Activated CD8-positive, alpha-beta memory T cell treated with anti-CD3 and anti-CD28 coated beads for 4 hours (primary cell): ENCODE measurements at regions not wholly inside any gene's neighbourhood (a gene's known extent, or its start where the extent isn't known, plus 50 kb on each side); places are given as distances from the start of the nearest gene placed in this dataset.

Experiments
- DNase-seq, 2 donors: peaks; one replicate each; pipeline ENCODE4 v3.0.0-alpha.2; 2020; ENCODE audit warnings: low read depth in 2 of 2

DNA sequence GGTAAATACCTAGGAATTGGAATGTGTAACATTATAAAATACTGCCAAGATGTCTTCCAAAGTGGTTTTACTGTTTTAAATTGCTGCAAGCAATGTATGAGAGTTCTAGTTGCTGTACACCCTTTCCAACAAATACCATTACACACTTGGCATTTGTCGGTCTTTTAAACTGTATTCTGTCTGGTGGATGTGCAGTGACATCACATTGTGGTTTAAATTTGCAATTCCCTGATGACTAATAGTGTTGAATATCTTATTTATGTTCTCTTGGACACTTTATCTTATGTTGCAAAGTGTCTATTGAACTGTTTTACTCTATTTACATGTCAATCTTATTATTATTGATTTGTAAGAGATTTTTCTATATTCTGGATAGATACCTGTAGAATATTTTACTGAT, 561.2 kb upstream of the B3GALT2 start:
- DNase-seq: no peak

- no peak for DNase-seq
Measured at GRCh38 chr1:193741228-193741627, 554.8 kb upstream of the B3GALT2 start.

DNA sequence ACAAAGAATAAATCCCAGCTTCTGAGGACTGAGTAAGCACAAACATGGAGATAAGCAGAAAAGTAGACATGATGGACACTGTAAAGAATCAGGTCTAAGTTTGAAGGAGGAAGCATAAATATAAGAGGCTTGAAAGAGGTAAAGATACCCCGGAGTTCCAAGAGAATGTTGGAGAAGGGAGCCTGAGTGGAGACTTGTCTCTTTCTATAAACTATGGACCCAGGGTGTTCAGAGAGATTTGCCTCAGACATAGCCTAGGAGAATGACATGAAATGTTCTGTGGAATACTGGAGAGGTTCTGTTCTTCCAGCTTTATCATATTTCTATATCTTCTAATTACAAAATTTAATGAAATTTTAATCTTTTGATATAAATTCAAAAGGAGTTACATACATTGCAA, 554.3 kb upstream of the B3GALT2 start:
- no peak for DNase-seq

DNA sequence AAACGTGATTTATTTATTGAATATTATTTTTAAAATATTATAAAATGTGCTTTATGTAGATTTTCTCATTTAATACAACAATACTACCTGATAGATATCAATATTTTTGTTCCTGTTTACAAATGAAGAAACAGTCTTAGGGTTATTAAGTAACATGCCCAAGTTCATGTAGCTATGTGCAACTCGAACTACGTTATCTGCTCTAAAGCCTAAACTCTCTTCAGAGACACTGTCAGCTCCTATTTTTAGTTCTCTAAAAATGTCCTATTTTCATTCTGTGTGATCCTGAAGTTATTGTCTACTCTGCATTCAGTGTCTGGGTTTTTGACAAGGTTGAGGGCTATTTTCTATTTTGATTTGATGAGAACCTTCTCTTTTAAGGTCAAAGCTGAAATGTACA, 550.1 kb upstream of the B3GALT2 start:
- no peak for DNase-seq

- no peak for DNase-seq
Measured at GRCh38 chr1:193733674-193734073, 547.3 kb upstream of the B3GALT2 start.

GRCh38 chr1:193730017-193730416, 543.6 kb upstream of the B3GALT2 start:
- no peak for DNase-seq

GRCh38 chr1:193729429-193729828, 543.0 kb upstream of the B3GALT2 start:
- no peak for DNase-seq

DNA sequence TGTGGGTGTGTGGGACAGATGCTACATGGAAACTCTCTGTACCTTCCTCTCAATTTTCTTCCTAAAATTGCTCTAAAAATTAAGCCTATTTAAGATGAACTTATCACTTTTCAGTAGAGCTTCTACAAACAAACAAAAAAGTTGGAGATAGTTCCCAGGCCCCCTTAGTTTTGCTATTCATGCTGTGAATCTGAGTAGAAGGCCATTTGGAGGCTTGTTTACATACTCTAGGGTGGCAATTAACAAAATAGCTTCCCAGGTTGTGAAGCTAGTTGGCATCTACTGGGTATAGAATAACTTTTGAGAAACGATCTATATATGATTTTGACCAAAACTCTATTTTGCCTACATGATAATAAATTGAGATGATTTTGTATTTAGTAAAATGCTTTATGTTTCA, 541.4 kb upstream of the B3GALT2 start:
- DNase-seq: no peak

DNA sequence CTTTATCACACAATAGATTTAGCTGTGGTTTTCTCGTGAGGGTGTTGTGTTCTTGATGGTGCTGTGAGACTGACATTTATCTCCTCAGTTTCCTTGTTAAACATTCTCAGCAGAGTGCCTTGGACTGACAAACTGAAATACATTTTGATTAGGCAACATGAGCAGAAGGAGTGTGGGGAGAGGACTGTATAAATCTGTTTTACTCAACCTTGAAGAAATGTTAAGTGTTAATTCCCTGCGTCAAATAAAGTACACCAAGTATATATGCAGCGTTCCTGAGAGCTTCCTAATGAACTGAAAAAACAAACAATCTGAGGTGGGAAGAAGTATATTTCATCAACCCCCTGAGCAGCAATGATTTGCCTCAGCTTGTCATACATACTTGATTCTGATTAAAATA, 540.3 kb upstream of the B3GALT2 start:
- DNase-seq: no peak

DNA sequence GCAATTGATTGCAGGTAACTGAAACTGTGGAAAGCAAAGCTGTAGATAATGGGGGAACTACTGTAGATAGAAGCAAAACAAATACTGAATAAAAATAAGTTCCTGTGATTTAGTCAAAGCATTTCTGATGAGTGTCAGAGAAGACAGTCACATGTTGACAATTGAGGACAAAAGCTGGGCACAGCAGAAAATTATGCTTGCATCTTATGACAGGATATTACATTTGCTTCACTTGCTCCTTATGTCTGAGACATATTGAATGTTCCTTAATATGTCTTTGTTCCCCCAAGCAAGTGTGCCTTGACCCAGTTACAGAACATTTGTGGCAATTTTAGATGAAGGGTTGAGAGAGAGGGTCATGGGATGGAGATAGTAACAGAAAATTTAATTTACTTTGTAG, 526.0 kb upstream of the B3GALT2 start:
- no peak for DNase-seq

DNA sequence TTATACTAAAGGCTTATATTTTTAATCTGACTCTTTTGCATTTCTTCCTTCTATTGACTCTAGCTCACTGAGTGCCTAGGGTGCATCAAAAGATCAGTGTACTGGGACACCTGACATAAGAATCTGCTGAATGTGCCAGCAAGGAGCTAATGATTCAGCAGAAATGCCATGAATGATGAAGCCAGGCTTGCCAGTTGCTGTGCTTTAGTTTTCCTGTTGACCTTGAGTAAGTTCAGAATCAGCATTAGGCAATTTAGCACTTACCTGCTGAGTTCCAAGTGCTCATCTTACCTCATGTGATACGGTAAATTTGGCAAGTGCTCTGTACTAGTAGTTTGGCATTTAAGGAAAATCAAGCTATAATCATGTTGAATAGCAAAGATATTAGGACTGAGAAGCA, 523.2 kb upstream of the B3GALT2 start:
- DNase-seq: no peak

DNA sequence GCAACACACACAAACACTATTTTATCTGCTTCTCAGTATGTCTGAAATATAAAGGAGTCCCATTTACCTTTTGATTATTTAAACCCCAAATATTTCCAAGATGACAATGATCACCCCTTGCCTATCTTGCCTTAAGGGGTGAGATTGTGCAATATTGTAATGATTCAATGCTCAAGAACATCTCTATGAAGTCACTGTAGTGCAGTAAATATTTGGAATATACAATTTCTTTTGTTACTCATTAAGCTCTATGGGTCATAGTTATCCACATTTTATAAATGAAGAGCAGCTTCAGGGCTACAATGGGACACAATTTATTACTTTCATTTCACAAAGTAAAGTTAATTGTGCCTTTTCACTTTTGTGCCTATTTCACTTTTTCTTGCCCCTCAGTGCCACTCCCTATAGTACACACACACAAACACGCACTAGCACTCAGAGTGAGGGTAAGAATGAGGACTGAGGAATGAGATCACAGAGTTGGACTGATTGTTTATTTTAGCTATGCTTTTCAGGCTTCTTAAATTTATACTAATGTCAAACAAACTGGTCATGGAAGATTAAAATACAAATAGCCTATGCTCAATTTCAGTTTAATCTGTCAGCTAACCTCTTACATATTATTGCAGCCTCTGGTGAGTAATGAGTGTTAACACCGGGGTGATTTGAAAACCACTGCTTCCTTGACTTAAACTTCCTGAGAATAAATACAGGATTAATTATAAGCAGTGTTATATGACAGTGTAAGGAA, 521.0 kb upstream of the B3GALT2 start:
- DNase-seq: no peak

DNA sequence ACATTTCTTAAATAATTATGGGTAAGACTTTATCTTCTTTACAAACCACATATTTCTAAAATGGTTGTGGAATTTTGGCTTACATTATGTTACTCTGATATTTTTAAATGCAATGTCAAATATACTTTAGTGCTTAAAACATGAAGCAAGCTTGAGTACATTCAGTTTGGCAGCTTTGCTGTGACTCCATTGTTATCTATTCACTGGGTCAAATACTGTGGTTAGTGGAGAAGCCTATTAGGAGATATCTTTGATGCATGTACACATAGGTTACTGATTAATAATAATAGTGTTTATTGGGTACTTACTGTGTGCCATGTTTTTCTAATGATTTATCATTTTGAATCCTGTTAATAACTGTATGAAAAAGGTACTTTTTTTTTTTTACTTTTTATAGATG, 520.4 kb upstream of the B3GALT2 start:
- DNase-seq: no peak

DNA sequence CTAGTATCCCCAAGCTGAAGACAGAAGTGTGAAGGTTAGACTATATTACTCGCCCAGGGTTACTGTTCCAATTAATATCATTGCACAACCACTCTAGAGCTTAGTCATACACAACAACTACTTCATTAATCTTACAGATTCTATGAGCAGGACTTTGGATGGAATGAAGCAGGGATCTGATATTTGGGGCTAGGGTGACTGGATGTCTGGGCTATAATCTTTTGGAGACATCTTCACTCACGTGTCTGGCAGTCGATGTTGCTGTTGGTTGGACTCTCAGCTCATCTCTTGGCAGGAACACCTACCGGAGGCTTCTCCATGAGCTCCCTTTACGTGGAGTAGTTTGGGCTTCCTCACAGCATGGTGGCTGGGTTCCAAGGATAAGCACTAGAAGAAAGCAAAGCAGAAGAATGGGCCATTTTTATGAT, 519.2 kb upstream of the B3GALT2 start:
- DNase-seq: no peak

DNA sequence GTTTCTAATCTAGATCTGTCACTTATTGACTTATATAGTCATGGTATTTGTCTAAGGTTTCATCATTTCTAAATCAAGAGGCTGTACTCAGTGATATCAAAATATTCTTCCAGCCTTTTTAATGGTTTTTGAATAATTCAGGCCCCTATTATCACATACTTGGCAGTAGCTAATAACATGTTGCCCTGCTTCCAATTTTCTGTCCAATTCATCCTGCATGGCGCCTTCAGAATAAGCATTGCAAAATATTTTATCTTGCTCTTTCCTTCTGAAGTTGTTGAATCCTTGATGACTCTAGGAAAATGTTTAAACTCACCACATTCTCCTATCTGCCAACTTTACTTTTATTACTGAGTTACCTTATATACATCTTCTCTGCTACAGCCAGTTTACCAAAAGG, 517.2 kb upstream of the B3GALT2 start:
- DNase-seq: no peak

DNA sequence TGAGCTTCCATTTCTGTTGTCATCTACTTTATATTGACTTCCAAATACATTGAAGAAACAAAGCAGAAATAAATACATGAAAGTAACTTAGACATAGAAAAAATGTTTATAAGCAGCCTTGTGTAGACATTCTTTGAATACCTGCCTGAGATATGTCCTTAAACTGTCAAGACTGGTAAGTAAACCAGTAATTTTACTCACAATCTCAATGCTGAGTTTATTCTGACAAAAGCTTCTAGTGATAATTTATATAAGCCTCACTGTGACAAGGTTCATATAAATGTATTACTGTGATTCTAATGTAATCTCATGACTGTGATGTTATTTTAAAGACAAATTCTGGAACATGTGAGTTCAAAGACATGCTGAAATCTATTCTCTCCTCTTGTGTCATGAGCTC, 516.7 kb upstream of the B3GALT2 start:
- no peak for DNase-seq

DNA sequence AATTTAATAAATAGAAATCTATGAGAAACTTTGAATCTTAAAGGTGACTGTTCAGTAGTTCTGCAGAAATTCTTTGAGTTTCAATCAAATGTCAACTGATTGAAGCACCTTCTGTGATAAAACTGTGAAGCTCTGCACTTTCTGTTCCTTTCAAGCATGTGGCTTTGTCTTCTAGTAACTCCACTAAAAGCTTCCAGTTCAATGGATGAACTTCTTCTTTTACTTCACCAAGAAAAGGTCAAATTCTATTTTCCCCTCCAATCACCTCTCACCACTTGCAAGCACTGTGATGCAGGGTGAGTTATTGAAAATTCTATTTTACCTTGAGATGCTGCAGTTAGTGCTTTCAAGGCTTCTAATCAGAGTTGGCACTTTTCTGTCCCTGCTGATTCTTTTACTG, 515.3 kb upstream of the B3GALT2 start:
- DNase-seq: no peak

DNA sequence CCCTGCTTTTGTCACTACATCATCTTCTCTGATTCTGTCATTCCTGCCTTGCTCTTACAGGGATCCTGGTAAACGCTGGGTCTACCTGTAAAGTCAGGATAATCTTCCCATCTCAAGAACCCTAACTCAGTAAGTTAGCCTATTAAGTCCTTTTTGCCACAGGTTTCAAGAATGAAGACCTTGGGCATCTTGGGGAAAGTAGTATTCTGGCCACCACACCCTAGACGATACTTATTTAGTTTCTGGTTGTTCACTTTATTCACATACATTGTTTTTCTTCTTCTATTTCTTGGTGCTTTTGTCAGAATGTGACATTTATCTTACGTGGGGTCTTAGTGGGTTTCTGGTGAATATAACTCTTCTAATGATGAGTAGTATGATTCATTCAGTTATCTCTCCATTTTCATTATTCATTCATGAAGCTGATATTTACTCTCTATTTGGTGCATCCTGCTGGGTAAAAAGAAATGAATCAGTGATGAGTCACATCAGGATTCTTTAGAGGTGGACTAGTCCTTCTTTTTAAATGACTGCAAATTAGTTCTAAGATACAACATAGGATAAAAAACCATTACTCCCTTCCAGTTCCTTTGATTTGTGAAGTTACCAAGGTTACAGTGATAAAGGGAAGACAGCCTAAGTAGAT, 514.4 kb upstream of the B3GALT2 start:
- DNase-seq: no peak

- no peak for DNase-seq
Measured at GRCh38 chr1:193699261-193699660, 512.8 kb upstream of the B3GALT2 start.

- DNase-seq: no peak
Measured at GRCh38 chr1:193697776-193698175, 511.4 kb upstream of the B3GALT2 start.

GRCh38 chr1:193697115-193697762, 510.8 kb upstream of the B3GALT2 start:
- DNase-seq: no peak

- DNase-seq: no peak
Measured at GRCh38 chr1:193694741-193695140, 508.3 kb upstream of the B3GALT2 start.

- DNase-seq: no peak
Measured at GRCh38 chr1:193685986-193686385, 499.6 kb upstream of the B3GALT2 start.
